ENCODE measurements at regions not wholly inside any gene's neighbourhood (a gene's known extent, or its start where the extent isn't known, plus 50 kb on each side); places are given as distances from the start of the nearest gene placed in this dataset.
"Not testable (repeated sequence)": the region's sequence is repeated elsewhere in the genome, so short reads cannot be mapped to it uniquely, and the experiment has no call there.

DNA sequence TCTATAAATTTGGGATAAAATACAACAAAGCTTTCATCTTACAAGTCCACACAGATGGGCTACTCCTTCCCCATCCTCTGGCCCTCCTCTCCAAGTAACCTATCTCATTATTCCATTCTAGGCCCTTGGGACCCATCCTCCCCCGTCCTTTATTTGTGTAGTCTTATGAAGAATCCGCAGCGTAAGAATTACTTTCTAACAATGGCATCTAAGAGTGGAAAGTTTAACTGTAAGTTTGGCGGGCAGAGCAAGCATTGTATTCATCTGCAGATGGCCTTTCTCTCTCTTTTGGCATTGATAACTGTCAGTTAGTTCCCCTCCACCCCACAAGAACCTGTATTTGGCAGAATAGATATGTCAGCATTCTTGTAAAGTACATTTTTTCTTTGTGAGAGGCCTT lies 91.9 kb upstream of the TSPAN2 start:
- DNase-seq (ENCODE audit: low read depth): no peak

DNA sequence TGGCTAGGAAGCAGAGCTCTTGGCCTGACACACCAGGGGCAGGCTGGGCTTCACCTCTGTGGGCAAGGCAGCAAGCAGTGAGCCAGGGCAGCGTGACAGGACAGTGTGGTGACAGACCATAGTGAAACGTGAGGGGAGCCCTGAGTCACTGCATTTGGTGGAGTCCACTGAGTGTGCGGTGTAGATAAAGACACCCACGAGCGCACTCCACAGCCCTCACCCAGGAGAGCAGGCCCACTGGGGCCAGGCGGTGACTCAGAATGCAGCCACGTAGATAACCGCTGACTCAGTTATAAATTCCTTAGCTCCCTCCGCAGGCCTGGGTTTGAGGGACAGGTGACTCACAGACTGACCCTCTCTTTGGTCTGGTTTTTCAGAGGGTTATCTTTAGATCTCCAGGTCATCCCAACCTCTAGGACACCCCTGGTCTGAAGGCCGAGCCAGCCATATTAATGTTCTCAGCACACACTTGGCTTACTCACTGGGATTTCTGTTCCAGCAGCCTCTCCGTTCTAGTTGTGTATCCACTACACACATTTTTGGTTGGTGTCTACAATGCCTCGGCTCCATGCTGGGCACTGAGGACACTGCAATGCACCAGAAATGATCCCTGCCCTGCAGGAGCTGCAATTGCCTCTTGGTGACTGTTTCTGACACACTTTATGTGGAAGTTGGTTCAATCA lies 90.2 kb upstream of the TSPAN2 start:
- DNase-seq (ENCODE audit: low read depth): no peak

DNA sequence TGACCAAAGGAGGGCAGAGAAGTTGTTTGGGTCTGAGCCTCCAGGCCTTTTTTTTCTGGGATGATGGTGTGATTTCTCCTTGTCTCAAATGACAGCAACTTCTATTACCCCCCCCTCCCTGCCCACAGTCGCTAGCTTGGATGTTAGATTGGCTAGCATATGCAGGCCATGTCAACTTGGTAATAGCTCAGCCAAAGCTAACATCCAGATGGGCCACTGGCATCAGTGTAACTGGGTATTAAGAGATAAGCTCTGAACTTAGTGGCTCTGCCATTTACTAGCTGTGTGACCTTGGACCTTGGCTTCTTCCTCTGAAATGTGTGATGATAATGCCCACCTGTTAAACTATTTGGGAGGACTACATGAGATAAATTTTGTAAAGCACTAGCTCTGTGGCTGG lies 86.9 kb upstream of the TSPAN2 start:
- DNase-seq (ENCODE audit: low read depth): no peak

DNA sequence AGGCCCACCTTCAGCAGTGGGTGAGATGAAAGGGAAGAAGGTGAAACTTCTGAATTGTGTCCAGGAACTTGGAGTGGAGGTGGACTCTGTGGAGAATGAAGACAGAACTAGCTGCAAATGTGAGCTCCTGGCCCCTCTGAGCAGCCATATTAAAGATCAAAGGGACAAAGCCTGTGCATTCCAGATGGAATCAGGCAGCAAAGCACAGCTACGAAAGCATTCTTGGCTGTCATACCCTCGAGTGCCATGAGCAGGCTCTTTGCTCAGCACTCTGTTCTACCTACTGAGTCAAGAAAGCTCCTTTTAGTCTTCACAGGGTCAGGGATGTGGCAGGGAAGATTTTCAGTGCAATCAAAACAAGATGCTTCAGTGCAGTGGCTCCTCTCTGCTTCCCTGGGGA lies 86.3 kb upstream of the TSPAN2 start:
- DNase-seq (ENCODE audit: low read depth): no peak

DNA sequence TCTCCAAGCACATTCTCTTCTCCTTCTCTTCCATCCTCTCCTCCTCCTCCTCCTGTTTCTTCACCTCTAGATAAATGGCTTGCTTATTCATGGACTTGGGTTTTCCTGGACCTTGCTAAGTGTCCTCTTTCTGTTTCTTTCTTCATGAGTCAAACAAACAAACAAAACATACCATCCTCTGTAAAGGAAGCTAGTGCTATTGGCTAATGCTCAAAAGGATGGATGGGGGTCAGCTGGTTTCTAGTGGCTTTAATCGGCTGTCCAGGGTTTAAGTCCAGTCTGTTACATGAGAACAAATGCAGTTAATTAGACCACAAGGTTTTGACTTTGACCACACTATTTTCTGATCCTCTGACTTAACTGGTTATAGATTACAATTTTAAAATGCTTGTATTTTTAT lies 83.8 kb upstream of the TSPAN2 start:
- DNase-seq (ENCODE audit: low read depth): no peak

GRCh38 chr1:115172270-115172669 lies 83.0 kb upstream of the TSPAN2 start:
- DNase-seq (ENCODE audit: low read depth): no peak

DNA sequence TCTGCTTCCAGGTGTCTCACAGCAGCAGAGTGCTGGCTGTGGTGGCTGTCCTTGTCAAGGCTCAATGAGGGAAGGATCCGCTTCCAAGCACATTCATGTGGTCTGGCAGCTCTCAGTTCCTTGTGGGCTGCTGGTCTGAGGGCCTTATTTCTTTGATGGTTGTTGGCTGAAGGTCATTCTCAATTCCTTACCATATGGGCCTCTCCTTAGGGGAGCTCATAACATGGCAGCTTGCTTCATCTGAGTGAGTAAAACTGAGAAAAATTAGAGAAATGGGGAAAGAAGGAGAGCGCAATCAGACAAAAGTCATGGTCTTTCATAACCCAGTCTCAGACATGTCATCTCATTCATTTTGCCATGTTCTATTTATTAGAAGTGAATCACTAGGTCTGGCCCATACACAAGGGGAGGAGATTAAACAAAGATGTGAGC lies 81.7 kb upstream of the TSPAN2 start:
- DNase-seq (ENCODE audit: low read depth): no peak

DNA sequence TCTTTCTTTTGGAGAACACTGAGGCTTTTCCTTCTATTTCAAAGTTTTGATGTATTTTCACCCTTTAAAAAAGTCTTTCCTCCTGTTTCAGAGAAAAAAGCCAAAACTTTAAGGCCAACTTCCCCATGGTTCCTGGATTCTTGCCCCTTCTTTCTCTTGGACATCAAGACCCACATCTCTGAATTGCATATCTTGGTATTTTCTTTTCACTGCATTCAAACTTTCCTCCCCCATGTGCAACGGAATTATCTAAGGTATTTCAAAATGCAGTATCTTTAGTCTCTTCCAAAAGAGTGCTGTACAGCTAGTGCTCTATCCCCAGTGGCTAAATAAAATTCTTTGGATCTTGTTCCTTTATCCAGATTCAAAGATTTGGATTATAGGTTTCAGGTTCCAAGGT lies 81.1 kb upstream of the TSPAN2 start:
- no peak for DNase-seq (ENCODE audit: low read depth)

DNA sequence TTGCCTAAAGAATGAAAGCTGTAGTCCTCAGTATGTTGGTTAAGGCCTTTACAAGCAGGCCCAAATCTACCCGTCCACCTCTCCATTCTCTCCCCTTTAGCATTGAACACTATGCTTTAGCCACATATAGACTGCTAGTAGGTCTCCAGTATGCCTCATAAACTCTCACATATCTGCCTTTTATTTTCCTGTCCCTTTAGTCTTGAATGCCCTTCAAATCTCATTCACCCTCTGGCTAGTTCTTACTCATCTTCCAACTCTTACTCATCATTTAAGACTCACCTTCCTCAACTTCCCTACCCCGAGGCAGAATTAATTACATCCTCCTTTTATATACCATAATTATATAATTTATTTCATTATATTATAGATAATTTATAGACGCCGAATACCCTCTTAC lies 78.7 kb upstream of the TSPAN2 start:
- no peak for DNase-seq (ENCODE audit: low read depth)

- DNase-seq (ENCODE audit: low read depth): no peak
Observed at GRCh38 chr1:115166531-115167091, 77.3 kb upstream of the TSPAN2 start.

GRCh38 chr1:115165776-115166175 lies 76.5 kb upstream of the TSPAN2 start:
- DNase-seq (ENCODE audit: low read depth): no peak

DNA sequence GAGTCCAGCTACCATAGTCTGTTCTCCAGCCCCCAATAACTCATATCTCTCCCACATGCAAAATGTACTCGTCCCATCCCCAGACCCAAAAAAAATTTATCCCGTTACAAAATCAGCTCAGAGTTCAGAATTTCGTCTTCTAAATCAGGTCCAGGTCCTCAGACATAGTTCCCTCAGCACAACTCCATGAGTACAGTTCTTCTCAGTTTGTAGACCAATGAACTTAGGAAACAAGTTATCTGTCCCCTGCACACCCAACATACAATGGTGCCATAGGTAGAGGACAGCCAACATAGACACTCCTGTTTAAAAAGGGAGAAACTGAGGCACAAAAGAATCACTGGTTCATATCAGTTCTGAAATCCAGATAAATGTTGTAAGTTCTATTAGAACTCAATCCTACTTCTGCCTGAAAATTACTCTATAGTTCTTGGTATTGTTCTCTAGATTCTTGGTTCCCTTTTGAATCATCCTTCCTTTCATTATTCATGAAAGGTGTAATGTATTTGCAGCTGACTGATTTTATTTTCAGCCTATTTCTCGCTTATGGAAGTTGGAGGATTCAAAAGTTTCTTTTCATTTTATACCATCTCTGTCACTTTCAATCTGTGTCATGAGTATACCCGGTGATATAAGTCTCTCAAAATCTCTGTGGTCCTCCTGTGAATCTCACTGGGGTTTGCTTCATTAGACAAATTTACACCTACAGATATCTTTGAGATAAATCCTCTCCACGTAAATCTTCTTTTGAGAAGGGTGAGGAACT lies 75.8 kb upstream of the TSPAN2 start:
- no peak for DNase-seq (ENCODE audit: low read depth)

- DNase-seq (ENCODE audit: low read depth): no peak
Observed at GRCh38 chr1:115164484-115164883, 75.2 kb upstream of the TSPAN2 start.

GRCh38 chr1:115160728-115161127 lies 71.4 kb upstream of the TSPAN2 start:
- DNase-seq (ENCODE audit: low read depth): no peak

DNA sequence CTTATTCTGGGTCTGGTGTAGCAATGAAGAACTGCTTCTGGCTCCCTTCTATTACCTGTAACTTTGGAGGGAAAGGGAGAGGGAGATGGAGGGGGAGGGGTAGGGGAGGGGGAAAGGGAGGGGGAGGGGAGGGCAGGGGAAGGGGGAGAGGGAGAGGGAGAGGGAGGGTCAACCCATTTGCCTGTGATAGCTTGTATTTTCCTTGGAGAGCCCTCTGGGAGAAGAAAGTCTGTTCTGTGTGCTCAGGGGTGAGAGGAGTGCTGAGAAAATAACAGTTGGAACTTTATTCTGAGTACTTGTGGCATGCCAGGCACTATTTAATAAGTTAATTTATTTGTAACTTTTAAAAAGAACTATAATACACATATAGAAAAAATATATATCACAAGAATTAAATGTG lies 70.7 kb upstream of the TSPAN2 start:
- no peak for DNase-seq (ENCODE audit: low read depth)

DNA sequence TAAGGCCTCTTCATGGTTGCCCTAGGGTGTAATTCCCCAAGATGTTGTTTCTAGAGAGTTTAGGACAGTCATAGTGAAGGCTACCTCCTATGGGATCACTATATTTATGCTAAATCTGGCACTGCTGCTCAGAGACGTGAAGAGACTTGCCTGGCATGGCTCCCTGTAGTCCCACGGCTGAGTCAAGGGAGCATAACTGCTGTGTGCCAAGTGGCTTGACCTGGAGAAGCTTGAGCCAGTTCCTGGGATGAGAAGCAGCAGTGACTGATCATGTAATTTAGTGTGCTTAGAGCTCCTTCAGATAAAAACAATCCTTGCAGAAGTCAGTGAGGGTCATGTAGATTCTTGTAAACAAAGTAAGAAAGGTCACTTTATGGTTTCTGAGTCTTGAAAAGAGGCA lies 68.9 kb upstream of the TSPAN2 start:
- DNase-seq (ENCODE audit: low read depth): no peak

- no peak for DNase-seq (ENCODE audit: low read depth)
Observed at GRCh38 chr1:115156826-115157468, 67.6 kb upstream of the TSPAN2 start.

DNA sequence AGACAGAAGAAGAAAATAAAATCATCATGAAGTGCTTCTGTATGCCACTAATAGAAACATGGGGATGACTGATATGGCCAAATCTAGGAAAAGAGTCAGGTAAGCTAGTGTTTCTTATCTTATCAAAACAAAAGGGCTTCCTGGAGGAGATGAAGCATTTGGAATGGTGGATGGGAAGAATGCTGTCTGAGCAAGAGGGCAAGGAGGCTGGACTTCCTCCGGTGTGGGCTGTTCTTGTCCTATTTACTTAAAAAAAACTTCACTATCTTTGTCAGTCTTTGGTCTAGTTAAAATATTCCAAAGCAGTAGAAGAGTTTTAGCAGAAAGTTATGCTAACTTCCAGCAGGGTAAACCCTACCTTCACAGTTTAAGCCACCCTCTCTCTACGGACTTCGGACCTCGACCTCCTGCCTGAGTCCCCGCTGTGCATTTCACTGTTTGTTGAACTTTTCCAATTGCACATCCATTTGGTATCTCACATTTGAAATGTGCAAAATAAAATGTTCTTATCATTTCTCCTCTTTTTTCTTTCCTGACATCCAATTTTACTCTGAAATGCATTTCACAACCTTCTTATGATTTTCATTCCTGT lies 64.8 kb upstream of the TSPAN2 start:
- no peak for DNase-seq (ENCODE audit: low read depth)

DNA sequence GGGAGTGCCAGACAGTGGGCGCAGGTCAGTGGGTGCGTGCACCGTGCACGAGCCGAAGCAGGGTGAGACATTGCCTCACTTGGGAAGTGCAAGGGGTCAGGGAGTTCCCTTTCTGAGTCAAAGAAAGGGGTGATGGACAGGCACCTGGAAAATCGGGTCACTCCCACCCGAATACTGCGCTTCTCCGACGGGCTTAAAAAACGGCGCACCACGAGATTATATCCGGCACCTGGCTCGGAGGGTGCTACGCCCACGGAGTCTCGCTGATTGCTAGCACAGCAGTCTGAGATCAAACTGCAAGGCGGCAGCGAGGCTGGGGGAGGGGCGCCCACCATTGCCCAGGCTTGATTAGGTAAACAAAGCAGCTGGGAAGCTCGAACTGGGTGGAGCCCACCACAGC lies 58.6 kb upstream of the TSPAN2 start:
- not testable (repeated sequence) for DNase-seq (ENCODE audit: low read depth)

DNA sequence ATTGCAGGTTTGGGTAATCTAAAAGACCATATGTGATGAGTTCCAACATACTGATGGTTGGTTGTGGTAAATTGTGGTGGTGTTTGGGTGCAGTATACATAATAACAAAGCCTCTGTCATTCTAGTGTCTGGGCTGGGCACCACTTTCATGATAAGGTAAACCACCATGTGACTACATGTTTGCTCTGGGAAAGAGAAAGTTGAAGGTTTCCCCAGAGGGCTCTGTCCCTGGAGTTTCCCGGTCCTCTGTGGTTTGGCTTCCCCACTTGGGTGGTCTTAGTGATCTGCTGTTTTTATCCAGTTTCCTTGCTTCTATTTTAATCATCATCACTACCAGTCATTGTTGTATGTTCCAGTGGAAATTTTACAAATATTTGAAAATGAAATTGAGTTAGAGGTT lies 55.9 kb upstream of the TSPAN2 start:
- DNase-seq (ENCODE audit: low read depth): no peak

- no peak for DNase-seq (ENCODE audit: low read depth)
Observed at GRCh38 chr1:115144176-115144575, 54.9 kb upstream of the TSPAN2 start.

GRCh38 chr1:115142616-115143015 lies 53.3 kb upstream of the TSPAN2 start:
- DNase-seq (ENCODE audit: low read depth): no peak

DNA sequence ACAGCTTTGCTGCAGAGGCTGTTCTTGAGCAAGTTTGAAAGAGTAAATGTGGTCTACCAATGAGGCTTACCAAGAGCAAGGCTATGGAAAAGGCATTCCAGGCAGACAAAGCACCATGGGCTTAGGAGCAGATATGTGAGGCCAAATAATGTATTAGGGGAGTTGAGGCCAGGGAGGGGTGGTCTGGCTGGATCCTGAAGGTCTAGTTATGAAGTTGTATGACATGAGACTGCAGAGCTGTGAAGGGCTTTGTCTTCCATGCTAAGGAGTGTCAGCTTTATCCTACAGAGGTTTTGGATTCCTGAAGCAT lies 51.8 kb upstream of the TSPAN2 start:
- no peak for DNase-seq (ENCODE audit: low read depth)

Data from CMK (cell line).